Stomach (tissue), 8 donors: ENCODE measurements at regions not wholly inside any gene's neighbourhood (a gene's known extent, or its start where the extent isn't known, plus 50 kb on each side); places are given as distances from the start of the nearest gene placed in this dataset.

ENCODE experiments used
- DNase-seq, 2 donors: peaks; one replicate each; pipeline versions ENCODE4 v3.0.0 to v3.0.0-alpha.2; 2013 to 2019
- H3K27ac ChIP-seq, 5 donors: fragments of 200-600 bp in 4 of 5; sonication (generic) in 4 of 5; one replicate each; pipeline ENCODE4 v1.5.1; 2013 to 2019; ENCODE audit warnings: mild to moderate bottlenecking in 1 of 5, moderate library complexity in 1 of 5
- H3K27me3 ChIP-seq, 3 donors: fragments of 200-600 bp; sonication (generic); one replicate each; pipeline ENCODE4 v1.5.1; 2017 to 2019; ENCODE audit warnings: mixed run types in 1 of 3
- H3K36me3 ChIP-seq, 4 donors: fragments of 200-600 bp; sonication (generic); 1 replicate in 3 of 4; 2 replicates in 1 of 4; pipeline ENCODE4 v1.5.1; 2016 to 2019
- H3K4me1 ChIP-seq, 4 donors: fragments of 200-600 bp; sonication (generic); one replicate each; pipeline ENCODE4 v1.5.1; 2016 to 2019
- H3K4me3 ChIP-seq, 4 donors: fragments of 200-600 bp; sonication (generic) in 3 of 4; one replicate each; pipeline ENCODE4 v1.5.1; 2016 to 2019; ENCODE audit warnings: mild to moderate bottlenecking in 1 of 4
- H3K9me3 ChIP-seq, 4 donors: fragments of 200-600 bp; sonication (generic); one replicate each; pipeline ENCODE4 v1.5.1; 2016 to 2019
- EP300 ChIP-seq: sonication (generic); formaldehyde crosslinking; IDR thresholded peaks from one replicate; pipeline ENCODE4 v1.6.1; 2017; ENCODE audit warnings: antibody characterized with exemption
- POLR2A ChIP-seq, 4 donors: fragments of 450-650 bp; IDR thresholded peaks; one replicate each; pipeline ENCODE4 v1.6.1; 2016; ENCODE audit warnings: antibody characterized with exemption in 4 of 4, control low read depth in 2 of 4, mild to moderate bottlenecking in 1 of 4, moderate library complexity in 1 of 4
- POLR2AphosphoS5 ChIP-seq, 3 donors: sonication (generic); formaldehyde crosslinking; IDR thresholded peaks; one replicate each; pipeline ENCODE4 v1.6.1; 2016; ENCODE audit warnings: antibody characterized with exemption in 3 of 3
- WGBS, 5 donors: extraction: QIAGEN DNeasy Blood & Tissue Kit in 3 of 5; methylation state at CpG; one replicate each; pipeline versions ENCODE4 v1.1.5 to v1.1.7; 2013 to 2018; 5-methylcytosine and 5-hydroxymethylcytosine counted together
- intact Hi-C: fragments of 100-400 bp; cut with DNase I; formaldehyde crosslinking; loops from one replicate; pipeline ENCODE4 v1.15.1; 2023; ENCODE audit warnings: low total_unique reads
- TF ChIP-seq, protein P1 (sequence below), 7 experiments: fragments of 450-650 bp in 4 of 7; fragments of 200-600 bp in 3 of 7; sonication (generic) in 3 of 7; IDR thresholded peaks; one replicate each; pipeline ENCODE4 v1.5.1; 2016 to 2019; ENCODE audit warnings: antibody characterized with exemption in 7 of 7, control low read depth in 2 of 7, mild to moderate bottlenecking in 1 of 7
- donor health status: healthy with polysubstance abuse.
- donor health status: Bipolar disorder and iron deficiency.
- donor health status: healthy.

DNA sequence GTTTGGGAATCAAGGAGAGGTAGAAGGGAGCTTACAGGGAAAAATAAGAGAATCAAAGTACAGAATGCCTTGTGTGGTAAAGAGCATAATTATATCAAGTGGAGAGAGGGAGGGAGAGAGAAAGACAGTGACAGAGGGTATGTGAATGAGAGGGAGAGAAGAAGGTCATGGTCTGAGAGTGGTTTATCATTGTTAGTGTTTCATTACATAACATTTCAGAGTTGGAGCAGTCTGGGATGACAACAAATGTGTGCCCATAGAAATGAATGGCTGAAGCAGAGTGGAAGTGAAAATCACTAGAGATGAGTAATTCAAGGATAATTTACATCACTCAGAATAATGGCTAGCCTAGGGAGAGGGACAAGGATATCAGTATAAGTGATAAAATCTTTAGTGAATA lies 799.2 kb downstream of the TLE1 start:
- peaks cover 0 to 9% (median 6%) of the 10 kb centered on the region in 4 donors for H3K9me3 ChIP-seq
- intact Hi-C loops = no loop called here
- H3K4me3 ChIP-seq = no peak overlapping the region
- TF ChIP-seq EP300 (no peak), POLR2AphosphoS5 (IDR thresholded peaks at IDR 0.05) (no peak), POLR2A (IDR thresholded peaks at IDR 0.05) (no peak)
- TF ChIP-seq, protein P1, sequence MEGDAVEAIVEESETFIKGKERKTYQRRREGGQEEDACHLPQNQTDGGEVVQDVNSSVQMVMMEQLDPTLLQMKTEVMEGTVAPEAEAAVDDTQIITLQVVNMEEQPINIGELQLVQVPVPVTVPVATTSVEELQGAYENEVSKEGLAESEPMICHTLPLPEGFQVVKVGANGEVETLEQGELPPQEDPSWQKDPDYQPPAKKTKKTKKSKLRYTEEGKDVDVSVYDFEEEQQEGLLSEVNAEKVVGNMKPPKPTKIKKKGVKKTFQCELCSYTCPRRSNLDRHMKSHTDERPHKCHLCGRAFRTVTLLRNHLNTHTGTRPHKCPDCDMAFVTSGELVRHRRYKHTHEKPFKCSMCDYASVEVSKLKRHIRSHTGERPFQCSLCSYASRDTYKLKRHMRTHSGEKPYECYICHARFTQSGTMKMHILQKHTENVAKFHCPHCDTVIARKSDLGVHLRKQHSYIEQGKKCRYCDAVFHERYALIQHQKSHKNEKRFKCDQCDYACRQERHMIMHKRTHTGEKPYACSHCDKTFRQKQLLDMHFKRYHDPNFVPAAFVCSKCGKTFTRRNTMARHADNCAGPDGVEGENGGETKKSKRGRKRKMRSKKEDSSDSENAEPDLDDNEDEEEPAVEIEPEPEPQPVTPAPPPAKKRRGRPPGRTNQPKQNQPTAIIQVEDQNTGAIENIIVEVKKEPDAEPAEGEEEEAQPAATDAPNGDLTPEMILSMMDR (IDR thresholded peaks at IDR 0.05) = no peak
- H3K27me3 ChIP-seq = no peaks in the 10 kb centered on the region
- H3K36me3 ChIP-seq = no peaks in the 10 kb centered on the region
- DNase-seq = no peak
- no peak overlapping the region for H3K27ac ChIP-seq
- no peaks in the 10 kb centered on the region for H3K4me1 ChIP-seq

DNA sequence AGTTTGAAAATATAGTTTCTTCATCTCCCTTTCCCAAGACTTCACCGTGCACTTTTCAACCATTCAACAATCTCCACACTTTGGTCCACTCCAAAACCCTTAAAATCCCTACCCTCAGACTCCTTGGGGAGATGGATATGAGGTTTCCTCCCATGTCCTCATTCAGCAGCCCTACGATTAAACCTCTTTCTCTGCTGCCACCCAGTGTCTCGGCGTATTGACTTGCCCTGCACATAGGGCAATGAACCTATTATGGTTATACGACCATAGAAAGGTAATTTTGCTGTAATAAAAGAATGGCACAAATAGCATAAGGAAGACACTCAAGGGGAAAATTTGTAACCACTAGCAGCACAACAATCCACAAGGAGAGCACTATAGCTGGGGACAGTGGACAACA lies 803.5 kb downstream of the TLE1 start:
- Histone ChIP-seq H3K9me3 (no peaks in the 10 kb centered on the region), H3K27ac (no peak overlapping the region), H3K36me3 (no peaks in the 10 kb centered on the region), H3K4me3 (no peak overlapping the region), H3K4me1 (no peaks in the 10 kb centered on the region), H3K27me3 (no peaks in the 10 kb centered on the region)
- intact Hi-C loops = no loop called here
- no peak for TF ChIP-seq POLR2AphosphoS5 (IDR thresholded peaks at IDR 0.05)
- TF ChIP-seq EP300 = no peak
- no peak for TF ChIP-seq POLR2A (IDR thresholded peaks at IDR 0.05)
- TF ChIP-seq, protein P1 (IDR thresholded peaks at IDR 0.05) = no peak
- peak in 1 of 2 donors; percentile 22 for DNase-seq
- WGBS, 5 donors = 84 to 88% (median 86%) methylated on average over 5 of the region's 5 CpGs

DNA sequence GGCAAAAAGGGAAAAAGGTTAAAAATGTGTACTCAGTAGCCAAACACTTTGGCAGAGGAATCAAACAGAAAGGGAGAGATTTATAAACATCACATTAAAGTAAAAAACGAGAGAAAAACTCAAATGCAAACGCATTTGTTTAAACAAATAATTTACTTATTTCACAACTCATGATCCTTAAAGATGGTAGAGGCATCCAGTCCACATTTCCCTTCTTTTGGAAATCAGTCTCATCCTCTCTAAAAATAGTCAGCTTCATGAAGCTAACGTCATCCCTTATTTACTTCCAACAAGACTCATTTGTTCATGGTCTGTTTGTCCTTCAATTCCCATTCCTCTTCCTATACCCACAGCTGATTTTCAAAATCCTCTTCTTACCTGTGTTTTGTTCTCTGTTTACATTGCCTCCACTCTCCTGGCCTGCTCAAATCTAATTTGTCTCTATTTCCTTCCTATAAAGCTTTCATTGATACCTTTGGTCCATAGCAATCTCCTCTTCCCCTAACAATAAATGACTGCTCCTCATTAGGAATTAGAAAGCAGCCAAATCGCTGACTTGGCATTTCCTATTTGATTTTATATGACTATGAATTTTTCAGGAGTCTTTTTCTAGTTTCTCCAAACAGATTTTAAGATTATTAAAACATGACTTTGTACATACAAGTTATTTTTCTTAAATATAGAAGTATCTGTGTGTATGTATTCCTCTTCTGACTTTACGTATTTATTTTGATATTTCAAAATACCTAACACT lies 805.3 kb downstream of the TLE1 start:
- DNase-seq = no peak
- intact Hi-C loops = no loop called here
- no peaks in the 10 kb centered on the region for H3K36me3 ChIP-seq
- no peak overlapping the region for H3K27ac ChIP-seq
- H3K4me1 ChIP-seq = no peaks in the 10 kb centered on the region
- no peak for TF ChIP-seq EP300
- no peak for TF ChIP-seq POLR2A (IDR thresholded peaks at IDR 0.05)
- TF ChIP-seq, protein P1 (IDR thresholded peaks at IDR 0.05) = no peak
- TF ChIP-seq POLR2AphosphoS5 (IDR thresholded peaks at IDR 0.05) = no peak
- H3K4me3 ChIP-seq = no peak overlapping the region
- WGBS, 5 donors = 36 to 46% (median 40%) methylated on average over 5 of the region's 5 CpGs
- no peaks in the 10 kb centered on the region for H3K27me3 ChIP-seq
- H3K9me3 ChIP-seq = no peaks in the 10 kb centered on the region

DNA sequence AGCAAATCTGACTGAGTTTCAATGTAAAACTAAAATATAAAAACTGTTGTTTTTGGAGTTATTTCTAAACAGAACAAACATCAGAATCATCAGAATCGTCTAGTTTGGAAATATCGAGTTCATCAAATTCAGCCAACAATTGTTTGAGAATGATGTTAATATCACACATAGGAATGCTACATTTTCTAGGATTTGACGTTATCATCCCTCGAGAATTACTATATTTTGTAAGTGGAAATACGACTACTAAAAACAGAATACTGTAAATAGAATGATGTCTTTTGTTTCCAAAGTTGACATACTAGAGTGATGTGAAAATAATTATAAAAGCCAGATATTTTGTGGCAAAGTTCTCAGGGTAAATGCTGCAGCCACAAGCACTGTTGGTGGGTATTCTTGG lies 805.9 kb downstream of the TLE1 start:
- DNase-seq = no peak
- Histone ChIP-seq H3K4me1 (no peaks in the 10 kb centered on the region), H3K36me3 (no peaks in the 10 kb centered on the region), H3K27ac (no peak overlapping the region), H3K9me3 (no peaks in the 10 kb centered on the region), H3K4me3 (no peak overlapping the region), H3K27me3 (no peaks in the 10 kb centered on the region)
- TF ChIP-seq, protein P1 (IDR thresholded peaks at IDR 0.05) = no peak
- no peak for TF ChIP-seq POLR2AphosphoS5 (IDR thresholded peaks at IDR 0.05)
- TF ChIP-seq EP300 = no peak
- no peak for TF ChIP-seq POLR2A (IDR thresholded peaks at IDR 0.05)
- 77 to 83% (median 78%) methylated on average over 5 of the region's 5 CpGs for WGBS, 5 donors
- intact Hi-C loops = no loop called here
